Bronchial epithelial cell (primary cell): ENCODE measurements at regions not wholly inside any gene's neighbourhood (a gene's known extent, or its start where the extent isn't known, plus 50 kb on each side); places are given as distances from the start of the nearest gene placed in this dataset.

Experiments used
- DNase-seq: peaks from one replicate; pipeline ENCODE4 v3.0.0-alpha.2; 2010; ENCODE audit warnings: low read depth
- FAIRE-seq: peaks from 2 replicates; lab custom pipeline; 2011; peaks lifted over from hg19 to GRCh38; lab: Jason Lieb, UNC
- H3K27me3 ChIP-seq: 2 replicates; pipeline ENCODE4 v1.5.1; 2011; ENCODE audit warnings: low read length; ENCODE audit not compliant: control insufficient read depth, insufficient read depth
- H3K36me3 ChIP-seq: 2 replicates; pipeline ENCODE4 v1.5.1; 2011; ENCODE audit warnings: low read length; ENCODE audit not compliant: control insufficient read depth, insufficient read depth
- H3K4me3 ChIP-seq: 2 replicates; pipeline ENCODE4 v1.5.1; 2011; ENCODE audit warnings: mild to moderate bottlenecking, low read depth, low read length, control low read depth
- TF ChIP-seq, protein P1 (sequence below): IDR thresholded peaks from 2 replicates; pipeline ENCODE4 v1.5.1; 2011; ENCODE audit warnings: mild to moderate bottlenecking, moderate library complexity, low read length, control low read depth, inconsistent platforms; ENCODE audit not compliant: insufficient read depth, severe bottlenecking

DNA sequence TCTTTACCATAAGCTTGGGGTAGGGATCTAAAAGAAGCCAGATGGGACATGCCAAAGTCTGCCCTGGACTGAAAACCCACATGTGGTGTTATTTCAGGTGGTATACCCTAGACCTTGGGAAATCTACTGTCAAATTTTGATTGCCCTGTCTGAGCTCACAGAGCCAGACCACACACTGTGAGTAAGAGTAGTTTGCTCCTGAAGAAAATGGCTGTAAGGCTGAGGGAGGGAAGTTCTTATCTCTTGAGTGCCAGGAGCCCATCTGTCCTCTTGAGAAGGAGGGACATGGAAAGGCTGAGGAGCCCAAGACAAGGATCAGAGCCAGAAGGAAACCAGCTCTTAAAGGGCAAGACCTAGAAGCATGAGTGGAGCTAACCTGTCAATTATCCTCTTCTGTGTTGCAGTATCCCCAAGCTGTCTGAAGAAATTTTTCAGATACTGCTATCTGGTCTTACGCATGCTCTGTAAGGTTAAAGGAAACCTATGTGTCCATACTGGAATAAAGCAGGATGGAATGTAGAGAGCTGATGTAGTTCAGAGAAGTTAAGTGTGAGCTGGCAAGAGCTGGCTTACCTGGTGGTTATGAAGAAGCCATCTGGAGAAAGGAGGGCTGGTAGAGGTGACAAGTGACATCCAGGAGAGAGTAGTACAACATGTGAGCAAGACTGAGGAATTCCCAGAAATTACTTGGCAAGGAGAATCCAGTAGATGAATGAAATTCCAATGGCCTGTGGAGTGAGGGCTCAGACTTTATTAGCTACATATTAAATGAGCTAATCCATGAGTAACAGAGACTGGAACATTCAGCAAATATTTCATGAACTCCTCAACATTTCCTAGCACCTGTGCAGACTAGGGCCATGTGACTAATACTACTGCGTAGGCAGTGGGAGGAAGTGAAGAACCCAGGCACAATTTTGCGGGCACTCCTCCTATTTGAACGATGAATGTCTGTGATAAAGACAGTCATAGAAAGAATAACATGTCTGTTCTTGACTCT is 389.1 kb upstream of the KIF2A start:
- no peaks in the 10 kb centered on the region for H3K27me3 ChIP-seq
- TF ChIP-seq, protein P1, sequence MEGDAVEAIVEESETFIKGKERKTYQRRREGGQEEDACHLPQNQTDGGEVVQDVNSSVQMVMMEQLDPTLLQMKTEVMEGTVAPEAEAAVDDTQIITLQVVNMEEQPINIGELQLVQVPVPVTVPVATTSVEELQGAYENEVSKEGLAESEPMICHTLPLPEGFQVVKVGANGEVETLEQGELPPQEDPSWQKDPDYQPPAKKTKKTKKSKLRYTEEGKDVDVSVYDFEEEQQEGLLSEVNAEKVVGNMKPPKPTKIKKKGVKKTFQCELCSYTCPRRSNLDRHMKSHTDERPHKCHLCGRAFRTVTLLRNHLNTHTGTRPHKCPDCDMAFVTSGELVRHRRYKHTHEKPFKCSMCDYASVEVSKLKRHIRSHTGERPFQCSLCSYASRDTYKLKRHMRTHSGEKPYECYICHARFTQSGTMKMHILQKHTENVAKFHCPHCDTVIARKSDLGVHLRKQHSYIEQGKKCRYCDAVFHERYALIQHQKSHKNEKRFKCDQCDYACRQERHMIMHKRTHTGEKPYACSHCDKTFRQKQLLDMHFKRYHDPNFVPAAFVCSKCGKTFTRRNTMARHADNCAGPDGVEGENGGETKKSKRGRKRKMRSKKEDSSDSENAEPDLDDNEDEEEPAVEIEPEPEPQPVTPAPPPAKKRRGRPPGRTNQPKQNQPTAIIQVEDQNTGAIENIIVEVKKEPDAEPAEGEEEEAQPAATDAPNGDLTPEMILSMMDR: no peak
- no peak overlapping the region for H3K4me3 ChIP-seq
- DNase-seq (peak; percentile 100), FAIRE-seq (peak; percentile 96)
- H3K36me3 ChIP-seq: no peaks in the 10 kb centered on the region

DNA sequence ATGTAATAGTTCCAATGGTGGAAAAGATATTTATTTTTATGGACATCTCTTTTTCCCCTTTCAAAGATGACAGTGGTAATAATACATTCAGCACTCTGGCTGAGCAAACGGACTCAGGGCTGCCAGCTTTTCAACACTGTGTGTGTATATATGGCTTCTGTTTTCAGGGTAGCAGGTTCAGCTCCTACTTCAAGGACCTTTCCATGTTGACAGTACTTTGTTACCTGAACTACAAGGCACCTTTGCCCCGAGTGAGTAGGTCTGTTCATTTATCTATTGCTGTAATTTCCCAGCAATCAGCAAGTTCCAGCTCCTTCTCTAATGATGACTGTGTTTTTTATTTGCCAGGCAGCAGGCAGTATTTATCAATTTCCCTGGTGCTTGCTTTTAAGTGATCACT is 387.4 kb upstream of the KIF2A start:
- no peaks in the 10 kb centered on the region for H3K36me3 ChIP-seq
- no peak overlapping the region for H3K4me3 ChIP-seq
- peak; percentile 41 for DNase-seq
- TF ChIP-seq, protein P1: no peak
- no peaks in the 10 kb centered on the region for H3K27me3 ChIP-seq
- no peak for FAIRE-seq

DNA sequence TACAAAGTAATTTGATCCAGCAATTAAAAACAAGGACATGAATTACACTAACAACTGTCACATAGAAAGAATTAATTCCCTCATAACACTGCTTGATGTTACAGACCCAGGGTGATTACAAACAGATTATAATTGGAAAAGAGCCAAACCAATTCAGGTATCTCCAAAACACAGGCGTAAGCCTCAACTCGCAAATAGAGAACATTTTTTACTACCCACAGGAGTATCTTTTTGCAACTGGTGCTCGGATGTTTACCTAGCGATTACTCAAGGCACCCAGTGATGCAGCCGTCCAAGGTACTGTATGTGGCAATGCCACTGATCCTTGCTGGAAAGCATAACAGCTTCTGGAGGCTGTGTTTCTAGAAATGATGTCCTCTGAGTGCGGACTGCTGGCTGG is 386.1 kb upstream of the KIF2A start:
- DNase-seq (peak; percentile 97), FAIRE-seq (peak; percentile 32)
- no peaks in the 10 kb centered on the region for H3K36me3 ChIP-seq
- TF ChIP-seq, protein P1: no peak
- H3K4me3 ChIP-seq: no peak overlapping the region
- no peaks in the 10 kb centered on the region for H3K27me3 ChIP-seq

DNA sequence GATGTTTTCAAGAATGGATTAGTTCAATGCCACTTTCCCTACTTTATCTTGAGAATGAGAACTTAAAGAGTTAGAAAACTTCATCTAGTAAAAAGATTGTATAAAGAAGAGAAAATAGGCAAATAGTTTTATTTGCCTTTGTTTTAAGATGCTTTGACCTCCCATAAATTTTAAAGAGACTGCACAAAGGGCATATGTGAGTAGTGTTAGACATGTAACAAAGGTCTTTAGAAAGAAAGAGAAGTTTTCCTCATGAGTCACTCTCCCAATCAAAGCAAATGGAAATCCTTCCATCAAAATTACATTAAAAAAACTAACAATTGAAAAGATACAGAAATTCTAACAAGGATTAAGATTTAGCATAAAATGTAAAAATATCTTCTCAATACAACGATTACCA is 381.8 kb upstream of the KIF2A start:
- FAIRE-seq (no peak), DNase-seq (no peak)
- Histone ChIP-seq H3K36me3 (no peaks in the 10 kb centered on the region), H3K27me3 (no peaks in the 10 kb centered on the region), H3K4me3 (no peak overlapping the region)
- TF ChIP-seq, protein P1: no peak

DNA sequence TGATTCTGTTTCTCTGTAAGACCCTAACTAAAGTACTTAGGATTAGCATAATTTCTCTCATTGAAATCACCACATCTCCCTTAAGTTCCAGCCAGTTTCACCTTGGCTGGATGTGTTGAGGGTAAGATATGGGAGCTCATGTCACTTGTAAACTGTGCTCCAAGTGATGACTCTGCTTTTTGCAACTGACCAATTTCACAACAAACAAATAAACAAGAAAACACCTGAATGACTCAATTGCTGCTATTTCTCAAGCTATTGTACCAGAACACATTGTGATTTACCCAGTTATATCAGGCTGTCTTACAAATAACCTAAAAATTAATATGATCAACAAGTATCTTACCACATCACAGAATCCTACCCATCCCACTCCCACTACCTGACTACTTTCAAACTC is 379.1 kb upstream of the KIF2A start:
- DNase-seq: peak; percentile 61
- TF ChIP-seq, protein P1: no peak
- no peak overlapping the region for H3K4me3 ChIP-seq
- no peaks in the 10 kb centered on the region for H3K27me3 ChIP-seq
- FAIRE-seq: no peak
- no peaks in the 10 kb centered on the region for H3K36me3 ChIP-seq
